Panc1 (cell line): ENCODE measurements at regions not wholly inside any gene's neighbourhood (a gene's known extent, or its start where the extent isn't known, plus 50 kb on each side); places are given as distances from the start of the nearest gene placed in this dataset.

Source experiments
- ATAC-seq: fragments of 200-7000 bp; cut with Tn5 transposase; 2 replicates; pipeline ENCODE4 v1.9.1; 2020; ENCODE audit warnings: mild to moderate bottlenecking, moderate library complexity
- BruUV-seq: library from RNA; stranded (reverse); fragments of 400-500 nt; replicated peaks from 2 replicates; lab custom pipeline; 2021; lab: Mats Ljungman, UMichigan
- CTCF ChIA-PET: fragments of 300-600 bp; sonication (Branson Sonifier 250); formaldehyde crosslinking; loops from one replicate; lab custom pipeline; 2022; ENCODE audit warnings: antibody characterized with exemption; lab: Charles Lee
- POLR2A ChIA-PET: fragments of 300-600 bp; sonication (Branson Sonifier 250); formaldehyde crosslinking; loops from one replicate; lab custom pipeline; 2022; ENCODE audit warnings: antibody characterized with exemption; lab: Charles Lee
- DNase-seq: peaks from one replicate; pipeline ENCODE4 v3.0.0-alpha.2; 2010; ENCODE audit warnings: low read depth, low spot score
- H3K27ac ChIP-seq: 2 replicates; pipeline ENCODE4 v1.5.1; 2011; ENCODE audit warnings: mild to moderate bottlenecking, low read length, inconsistent platforms
- H3K27me3 ChIP-seq: fragments of 200-500 bp; sonication (Bioruptor generic); 2 replicates; pipeline ENCODE4 v1.6.0; 2014; ENCODE audit warnings: low read length, inconsistent platforms; ENCODE audit not compliant: control insufficient read depth, insufficient read depth
- H3K36me3 ChIP-seq: fragments of 200-500 bp; sonication (Bioruptor generic); 2 replicates; pipeline ENCODE4 v1.5.1; 2014; ENCODE audit warnings: inconsistent platforms, mild to moderate bottlenecking, low read length, moderate library complexity; ENCODE audit not compliant: control insufficient read depth, insufficient read depth
- H3K4me1 ChIP-seq: 2 replicates; pipeline ENCODE4 v1.5.1; 2011; ENCODE audit warnings: inconsistent platforms, mild to moderate bottlenecking, low read length, moderate library complexity; ENCODE audit not compliant: control insufficient read depth, insufficient read depth
- H3K4me3 ChIP-seq, 2 experiments: 2 replicates each; pipeline ENCODE4 v1.5.1; 2011 to 2012; ENCODE audit warnings: low read depth in 2 of 2, low read length in 2 of 2, mild to moderate bottlenecking in 2 of 2, inconsistent platforms in 1 of 2, moderate library complexity in 1 of 2
- H3K9me3 ChIP-seq: fragments of 200-500 bp; sonication (Bioruptor generic); 2 replicates; pipeline ENCODE4 v1.5.1; 2014; ENCODE audit warnings: low read depth, mild to moderate bottlenecking, inconsistent platforms, low read length, moderate library complexity; ENCODE audit not compliant: control insufficient read depth, insufficient read depth
- CTCF ChIP-seq: fragments of 450-650 bp; IDR thresholded peaks from 2 replicates; pipeline ENCODE4 v1.5.1; 2017; ENCODE audit warnings: mild to moderate bottlenecking
- POLR2AphosphoS5 ChIP-seq: IDR thresholded peaks from 2 replicates; pipeline ENCODE4 v1.6.1; 2012; ENCODE audit warnings: mild to moderate bottlenecking, low read depth, low read length, moderate library complexity
- REST ChIP-seq, 2 experiments: IDR thresholded peaks; 2 replicates each; pipeline ENCODE4 v1.6.1; 2011 to 2012; ENCODE audit warnings: low read depth in 2 of 2, control low read depth in 1 of 2, low read length in 1 of 2, mild to moderate bottlenecking in 1 of 2, moderate library complexity in 1 of 2; ENCODE audit not compliant: insufficient read depth in 1 of 2
- SIN3A ChIP-seq: IDR thresholded peaks from 2 replicates; pipeline ENCODE4 v1.6.1; 2012; ENCODE audit warnings: low read depth, mild to moderate bottlenecking, low read length, moderate library complexity, borderline replicate concordance; ENCODE audit not compliant: insufficient read depth
- TCF7L2 ChIP-seq: IDR thresholded peaks from 2 replicates; pipeline ENCODE4 v1.6.1; 2011; ENCODE audit warnings: mild to moderate bottlenecking, low read depth, low read length, inconsistent platforms
- in situ Hi-C: cut with HindIII; loops from 2 replicates; pipeline ENCODE4 v1.10.0; 2016; ENCODE audit warnings: low sequenced_read_pairs, low pct_unique_long_range_greater_than_20kb
- intact Hi-C: fragments of 100-400 bp; cut with micrococcal nuclease; formaldehyde crosslinking; loops from one replicate; pipeline ENCODE4 v1.10.0; 2022; ENCODE audit not compliant: unreplicated experiment

- POLR2A ChIA-PET: no interaction called here
- Histone ChIP-seq H3K4me1 (no peaks in the 10 kb centered on the region), H3K27ac (no peak overlapping the region), H3K27me3 (no peaks in the 10 kb centered on the region), H3K9me3 (no peaks in the 10 kb centered on the region), H3K36me3 (no peaks in the 10 kb centered on the region), H3K4me3 (no peak overlapping the region)
- no TSS peak for BruUV-seq
- intact Hi-C loops: no loop called here
- in situ Hi-C loops: no loop called here
- DNase-seq: no peak
- TF ChIP-seq TCF7L2: no peak
- no peak for TF ChIP-seq REST (IDR thresholded peaks at IDR 0.05; ENCODE audit: insufficient read depth in 1 of 2, low read depth in 2 of 2, low read length in 1 of 2)
- no peak for TF ChIP-seq CTCF
- TF ChIP-seq SIN3A: no peak
- TF ChIP-seq POLR2AphosphoS5: no peak
- CTCF ChIA-PET: no interaction called here
- ATAC-seq: no peak
Measured at GRCh38 chr4:124596816-124597215, 115.7 kb downstream of the ANKRD50 start.

- ATAC-seq (no peak), DNase-seq (no peak)
- Histone ChIP-seq H3K4me1 (no peaks in the 10 kb centered on the region), H3K9me3 (no peaks in the 10 kb centered on the region), H3K4me3 (no peak overlapping the region), H3K36me3 (no peaks in the 10 kb centered on the region), H3K27me3 (no peaks in the 10 kb centered on the region), H3K27ac (no peak overlapping the region)
- ChIA-PET POLR2A (no interaction called here), CTCF (no interaction called here)
- intact Hi-C loops: no loop called here
- no TSS peak for BruUV-seq
- TF ChIP-seq REST (IDR thresholded peaks at IDR 0.05; ENCODE audit: insufficient read depth in 1 of 2, low read depth in 2 of 2, low read length in 1 of 2) (no peak), TCF7L2 (no peak), CTCF (no peak), POLR2AphosphoS5 (no peak), SIN3A (no peak)
- in situ Hi-C loops: no loop called here
Measured at GRCh38 chr4:124610211-124610610, 102.3 kb downstream of the ANKRD50 start.
